HG02571 (cell line): ENCODE measurements at regions not wholly inside any gene's neighbourhood (a gene's known extent, or its start where the extent isn't known, plus 50 kb on each side); places are given as distances from the start of the nearest gene placed in this dataset.

Experiments
- ATAC-seq: cut with Tn5 transposase; IDR thresholded peaks from one replicate; pipeline ENCODE4 v1.9.1; 2021; ENCODE audit warnings: mild to moderate bottlenecking, moderate library complexity; ENCODE audit not compliant: unreplicated experiment

- no peak for ATAC-seq
These were observed 146.0 kb downstream of the FOXA2 start for GRCh38 chr20:22438346-22438745.

- no peak for ATAC-seq
These were observed 147.0 kb downstream of the FOXA2 start for GRCh38 chr20:22437354-22437753.

GRCh38 chr20:22431419-22431818 lies 153.0 kb downstream of the FOXA2 start:
- no peak for ATAC-seq

GRCh38 chr20:22430746-22431168 lies 153.6 kb downstream of the FOXA2 start:
- ATAC-seq = no peak

- ATAC-seq = no peak
These were observed 154.1 kb downstream of the FOXA2 start for GRCh38 chr20:22430154-22430745.

GRCh38 chr20:22429175-22430153 lies 154.9 kb downstream of the FOXA2 start:
- ATAC-seq = no peak

- no peak for ATAC-seq
These were observed 156.3 kb downstream of the FOXA2 start for GRCh38 chr20:22428051-22428450.

- no peak for ATAC-seq
These were observed 157.6 kb downstream of the FOXA2 start for GRCh38 chr20:22426772-22427171.

- ATAC-seq = no peak
These were observed 158.8 kb downstream of the FOXA2 start for GRCh38 chr20:22425344-22426295.

- ATAC-seq = no peak
These were observed 161.1 kb downstream of the FOXA2 start for GRCh38 chr20:22423190-22423832.

GRCh38 chr20:22420116-22420598 lies 164.2 kb downstream of the FOXA2 start:
- ATAC-seq = no peak

GRCh38 chr20:22418738-22419137 lies 165.6 kb downstream of the FOXA2 start:
- no peak for ATAC-seq

- ATAC-seq = no peak
These were observed 170.0 kb downstream of the FOXA2 start for GRCh38 chr20:22414305-22414742.

GRCh38 chr20:22412977-22413868 lies 171.1 kb downstream of the FOXA2 start:
- ATAC-seq = no peak

- no peak for ATAC-seq
These were observed 172.5 kb downstream of the FOXA2 start for GRCh38 chr20:22411627-22412450.

GRCh38 chr20:22411286-22411626 lies 173.1 kb downstream of the FOXA2 start:
- no peak for ATAC-seq

- ATAC-seq = no peak
These were observed 173.7 kb downstream of the FOXA2 start for GRCh38 chr20:22410556-22411130.
